IPS-15b (cell line): ENCODE measurements at regions not wholly inside any gene's neighbourhood (a gene's known extent, or its start where the extent isn't known, plus 50 kb on each side); places are given as distances from the start of the nearest gene placed in this dataset.

Experiments
- H3K27me3 ChIP-seq: one replicate; pipeline ENCODE4 v1.6.1; 2013; ENCODE audit warnings: low read length; ENCODE audit not compliant: control insufficient read depth, insufficient read depth
- H3K36me3 ChIP-seq: one replicate; pipeline ENCODE4 v1.6.1; 2013; ENCODE audit warnings: low read length; ENCODE audit not compliant: control insufficient read depth, insufficient read depth
- H3K4me1 ChIP-seq: one replicate; pipeline ENCODE4 v1.6.1; 2013; ENCODE audit warnings: mild to moderate bottlenecking, low read length; ENCODE audit not compliant: control insufficient read depth, insufficient read depth
- H3K4me3 ChIP-seq: one replicate; pipeline ENCODE4 v1.5.1; 2013; ENCODE audit warnings: low read depth, low read length
- H3K9ac ChIP-seq: one replicate; pipeline ENCODE4 v1.6.1; 2013; ENCODE audit warnings: low read depth, mild to moderate bottlenecking, low read length
- H3K9me3 ChIP-seq: one replicate; pipeline ENCODE4 v1.6.1; 2013; ENCODE audit warnings: mild to moderate bottlenecking, low read length; ENCODE audit not compliant: control insufficient read depth, insufficient read depth

GRCh38 chr13:105979131-105980011 is 556.1 kb downstream of the EFNB2 start:
- no peaks in the 10 kb centered on the region for H3K4me1 ChIP-seq
- H3K36me3 ChIP-seq, result no peaks in the 10 kb centered on the region
- no peak overlapping the region for H3K4me3 ChIP-seq
- H3K9ac ChIP-seq, result no peak overlapping the region
- no peaks in the 10 kb centered on the region for H3K9me3 ChIP-seq
- H3K27me3 ChIP-seq, result no peaks in the 10 kb centered on the region

- H3K27me3 ChIP-seq, result no peaks in the 10 kb centered on the region
- H3K36me3 ChIP-seq, result no peaks in the 10 kb centered on the region
- H3K9me3 ChIP-seq, result no peaks in the 10 kb centered on the region
- H3K4me3 ChIP-seq, result no peak overlapping the region
- no peak overlapping the region for H3K9ac ChIP-seq
- no peaks in the 10 kb centered on the region for H3K4me1 ChIP-seq
These were observed 561.1 kb downstream of the EFNB2 start for GRCh38 chr13:105974380-105974779.

GRCh38 chr13:105972811-105973590 is 562.5 kb downstream of the EFNB2 start:
- Histone ChIP-seq H3K4me3 (no peak overlapping the region), H3K27me3 (no peaks in the 10 kb centered on the region), H3K9me3 (no peaks in the 10 kb centered on the region), H3K36me3 (no peaks in the 10 kb centered on the region), H3K9ac (no peak overlapping the region), H3K4me1 (no peaks in the 10 kb centered on the region)

- no peaks in the 10 kb centered on the region for H3K36me3 ChIP-seq
- H3K4me3 ChIP-seq, result no peak overlapping the region
- H3K27me3 ChIP-seq, result no peaks in the 10 kb centered on the region
- H3K4me1 ChIP-seq, result no peaks in the 10 kb centered on the region
- no peaks in the 10 kb centered on the region for H3K9me3 ChIP-seq
- no peak overlapping the region for H3K9ac ChIP-seq
These were observed 563.1 kb downstream of the EFNB2 start for GRCh38 chr13:105972306-105972721.

GRCh38 chr13:105971738-105972137 is 563.7 kb downstream of the EFNB2 start:
- Histone ChIP-seq H3K27me3 (no peaks in the 10 kb centered on the region), H3K9ac (no peak overlapping the region), H3K4me3 (no peak overlapping the region), H3K36me3 (no peaks in the 10 kb centered on the region), H3K4me1 (no peaks in the 10 kb centered on the region), H3K9me3 (no peaks in the 10 kb centered on the region)

- Histone ChIP-seq H3K4me3 (no peak overlapping the region), H3K27me3 (no peaks in the 10 kb centered on the region), H3K4me1 (no peaks in the 10 kb centered on the region), H3K9ac (no peak overlapping the region), H3K9me3 (no peaks in the 10 kb centered on the region), H3K36me3 (no peaks in the 10 kb centered on the region)
These were observed 564.1 kb downstream of the EFNB2 start for GRCh38 chr13:105971312-105971711.

GRCh38 chr13:105969761-105970160 is 565.7 kb downstream of the EFNB2 start:
- H3K4me3 ChIP-seq, result no peak overlapping the region
- H3K9ac ChIP-seq, result no peak overlapping the region

GRCh38 chr13:105965910-105966309 is 569.6 kb downstream of the EFNB2 start:
- H3K9me3 ChIP-seq, result no peaks in the 10 kb centered on the region
- no peaks in the 10 kb centered on the region for H3K36me3 ChIP-seq
- no peaks in the 10 kb centered on the region for H3K4me1 ChIP-seq
- H3K4me3 ChIP-seq, result no peak overlapping the region
- no peak overlapping the region for H3K9ac ChIP-seq
- no peaks in the 10 kb centered on the region for H3K27me3 ChIP-seq

More at GRCh38 chr13:105969761-105970160, 565.7 kb downstream of the EFNB2 start:
- H3K36me3 ChIP-seq, result no peaks in the 10 kb centered on the region
- no peaks in the 10 kb centered on the region for H3K27me3 ChIP-seq
- no peaks in the 10 kb centered on the region for H3K9me3 ChIP-seq
- no peaks in the 10 kb centered on the region for H3K4me1 ChIP-seq

- no peak overlapping the region for H3K4me3 ChIP-seq
- no peaks in the 10 kb centered on the region for H3K36me3 ChIP-seq
- H3K27me3 ChIP-seq, result no peaks in the 10 kb centered on the region
- H3K9ac ChIP-seq, result no peak overlapping the region
- no peaks in the 10 kb centered on the region for H3K9me3 ChIP-seq
- H3K4me1 ChIP-seq, result no peaks in the 10 kb centered on the region
These were observed 573.4 kb downstream of the EFNB2 start for GRCh38 chr13:105962080-105962479.

GRCh38 chr13:105961438-105961837 is 574.0 kb downstream of the EFNB2 start:
- Histone ChIP-seq H3K9ac (no peak overlapping the region), H3K4me3 (no peak overlapping the region), H3K27me3 (no peaks in the 10 kb centered on the region), H3K36me3 (no peaks in the 10 kb centered on the region), H3K4me1 (no peaks in the 10 kb centered on the region), H3K9me3 (no peaks in the 10 kb centered on the region)

GRCh38 chr13:105960326-105960725 is 575.1 kb downstream of the EFNB2 start:
- H3K9ac ChIP-seq, result no peak overlapping the region
- H3K27me3 ChIP-seq, result no peaks in the 10 kb centered on the region
- H3K9me3 ChIP-seq, result no peaks in the 10 kb centered on the region
- no peaks in the 10 kb centered on the region for H3K36me3 ChIP-seq
- no peaks in the 10 kb centered on the region for H3K4me1 ChIP-seq
- no peak overlapping the region for H3K4me3 ChIP-seq

GRCh38 chr13:105959876-105960275 is 575.6 kb downstream of the EFNB2 start:
- no peaks in the 10 kb centered on the region for H3K9me3 ChIP-seq
- no peaks in the 10 kb centered on the region for H3K36me3 ChIP-seq
- H3K9ac ChIP-seq, result no peak overlapping the region
- no peak overlapping the region for H3K4me3 ChIP-seq
- no peaks in the 10 kb centered on the region for H3K4me1 ChIP-seq
- H3K27me3 ChIP-seq, result no peaks in the 10 kb centered on the region
